Choroid plexus epithelial cell (primary cell): ENCODE measurements at regions not wholly inside any gene's neighbourhood (a gene's known extent, or its start where the extent isn't known, plus 50 kb on each side); places are given as distances from the start of the nearest gene placed in this dataset.
"Not testable (repeated sequence)": the region's sequence is repeated elsewhere in the genome, so short reads cannot be mapped to it uniquely, and the experiment has no call there.

ENCODE experiments used
- DNase-seq: peaks from one replicate; pipeline ENCODE4 v3.0.0-alpha.2; 2010; ENCODE audit warnings: low read depth
- H3K4me3 ChIP-seq: 2 replicates; pipeline ENCODE4 v1.5.1; 2011; ENCODE audit warnings: low read depth, mild to moderate bottlenecking, control low read depth, low read length, moderate library complexity
- CTCF ChIP-seq: conservative IDR thresholded peaks from 2 replicates; pipeline ENCODE4 v1.5.1; 2011; ENCODE audit warnings: low read depth, mild to moderate bottlenecking, control low read depth, inconsistent platforms, low read length, moderate library complexity

- no peak for DNase-seq
- H3K4me3 ChIP-seq = no peak overlapping the region
- no peak for TF ChIP-seq CTCF
Observed at GRCh38 chr14:87252103-87252502, 740.9 kb downstream of the GALC start.

- no peak overlapping the region for H3K4me3 ChIP-seq
- DNase-seq = no peak
- no peak for TF ChIP-seq CTCF
Observed at GRCh38 chr14:87251011-87251410, 742.0 kb downstream of the GALC start.

GRCh38 chr14:87241018-87241768 lies 751.8 kb downstream of the GALC start:
- TF ChIP-seq CTCF = no peak
- DNase-seq = no peak
- H3K4me3 ChIP-seq = no peak overlapping the region

GRCh38 chr14:87240319-87240718 lies 752.7 kb downstream of the GALC start:
- not testable (repeated sequence) for H3K4me3 ChIP-seq

GRCh38 chr14:87233806-87234384 lies 759.1 kb downstream of the GALC start:
- no peak for DNase-seq
- no peak for TF ChIP-seq CTCF
- no peak overlapping the region for H3K4me3 ChIP-seq

More at GRCh38 chr14:87240319-87240718, 752.7 kb downstream of the GALC start:
- DNase-seq = not testable (repeated sequence)

GRCh38 chr14:87233266-87233665 lies 759.7 kb downstream of the GALC start:
- H3K4me3 ChIP-seq = no peak overlapping the region
- no peak for DNase-seq
- TF ChIP-seq CTCF = no peak

- DNase-seq = no peak
- no peak for TF ChIP-seq CTCF
Observed at GRCh38 chr14:87231336-87232026, 761.5 kb downstream of the GALC start.

More at GRCh38 chr14:87231336-87232026, 761.5 kb downstream of the GALC start:
- no peak overlapping the region for H3K4me3 ChIP-seq
